ENCODE measurements at regions not wholly inside any gene's neighbourhood (a gene's known extent, or its start where the extent isn't known, plus 50 kb on each side); places are given as distances from the start of the nearest gene placed in this dataset.

DNA sequence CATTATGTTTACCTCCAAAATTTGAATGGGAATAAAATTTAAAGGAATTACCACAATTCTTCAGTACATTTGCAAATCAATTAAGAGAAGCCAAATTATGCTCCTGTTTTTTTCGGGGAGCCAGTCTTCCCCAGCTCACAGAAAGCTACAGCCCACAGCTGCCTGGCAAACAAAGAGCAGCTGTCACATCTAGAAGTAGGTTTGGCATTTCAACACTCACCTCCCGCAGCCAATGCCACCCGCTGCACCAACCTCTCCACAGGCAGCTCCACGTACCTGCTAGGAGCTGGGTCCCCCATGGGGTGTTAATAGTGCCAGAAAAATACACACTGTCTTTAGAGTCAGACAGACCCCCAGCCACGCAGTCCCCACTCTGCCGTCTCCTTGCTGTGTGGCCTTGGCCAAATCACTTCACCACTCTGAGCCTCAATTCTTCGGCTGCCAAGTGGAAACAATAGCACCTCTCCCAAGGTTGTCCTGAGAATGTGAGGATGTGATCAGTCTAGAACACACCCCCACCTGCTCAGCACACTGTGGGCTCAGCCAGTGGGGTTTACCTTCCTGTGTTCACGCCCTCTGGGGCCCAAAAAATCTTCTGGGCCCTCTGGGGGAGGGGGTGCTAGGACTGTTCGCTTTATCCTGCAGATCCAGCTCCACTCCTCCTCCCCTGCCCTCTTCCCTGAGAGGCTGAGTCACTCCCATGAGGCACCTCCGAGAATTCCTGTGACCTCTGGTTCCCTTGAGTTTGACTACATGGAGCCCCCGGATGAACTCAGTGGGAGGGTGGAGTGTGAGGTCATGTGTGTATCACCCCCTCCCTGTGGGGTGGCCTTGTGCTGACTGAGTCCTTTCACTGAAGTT, 204.3 kb upstream of the GRIK3 start:
- DNase-seq (ENCODE audit: low read depth in 2 of 3, low spot score in 1 of 3): no peak

DNA sequence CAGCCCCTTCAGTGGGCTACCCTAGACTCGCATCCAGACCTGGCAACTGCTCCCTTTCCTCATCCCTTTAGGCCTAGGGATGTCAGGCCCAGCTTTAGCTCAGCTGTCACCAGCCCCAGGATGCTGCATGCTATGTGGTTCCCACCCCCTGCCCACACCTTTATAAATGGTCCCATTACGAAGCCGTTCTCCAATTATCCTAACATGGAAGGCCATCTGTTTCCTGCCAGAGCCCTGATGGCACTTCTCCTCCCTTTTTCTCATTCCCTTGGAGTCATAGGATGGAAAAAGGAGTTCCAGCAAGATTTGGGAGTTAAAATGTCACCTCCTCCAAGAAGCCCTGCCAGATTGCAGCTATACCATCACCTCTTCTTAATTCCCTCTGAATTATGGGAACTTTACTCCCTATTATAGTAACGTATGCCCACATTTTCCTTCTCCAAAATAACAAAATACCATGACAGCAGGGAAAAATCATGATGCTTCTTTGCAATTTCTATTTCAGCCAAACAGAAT, 205.0 kb upstream of the GRIK3 start:
- no peak for DNase-seq (ENCODE audit: low read depth in 2 of 3, low spot score in 1 of 3)

DNA sequence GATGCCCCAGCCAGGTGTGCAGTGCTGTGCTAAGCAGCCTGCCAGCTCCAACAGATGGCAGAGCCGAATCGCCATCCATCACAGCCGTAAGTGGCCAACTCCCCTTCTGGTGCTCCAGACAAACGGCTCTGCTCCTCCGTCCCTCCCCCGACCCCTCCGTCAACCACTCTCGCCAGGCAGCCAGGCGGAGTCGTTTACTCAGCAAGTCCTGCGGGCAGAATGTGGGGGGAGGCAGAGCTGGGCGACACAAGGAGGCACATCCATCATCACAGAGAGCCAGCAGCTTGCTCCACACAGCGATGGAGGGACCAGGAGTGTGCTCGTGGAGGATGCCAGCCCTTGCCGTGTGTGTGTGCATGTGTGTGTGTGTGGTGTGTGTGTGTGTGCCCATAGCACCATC, 206.6 kb upstream of the GRIK3 start:
- no peak for DNase-seq (ENCODE audit: low read depth in 2 of 3, low spot score in 1 of 3)

DNA sequence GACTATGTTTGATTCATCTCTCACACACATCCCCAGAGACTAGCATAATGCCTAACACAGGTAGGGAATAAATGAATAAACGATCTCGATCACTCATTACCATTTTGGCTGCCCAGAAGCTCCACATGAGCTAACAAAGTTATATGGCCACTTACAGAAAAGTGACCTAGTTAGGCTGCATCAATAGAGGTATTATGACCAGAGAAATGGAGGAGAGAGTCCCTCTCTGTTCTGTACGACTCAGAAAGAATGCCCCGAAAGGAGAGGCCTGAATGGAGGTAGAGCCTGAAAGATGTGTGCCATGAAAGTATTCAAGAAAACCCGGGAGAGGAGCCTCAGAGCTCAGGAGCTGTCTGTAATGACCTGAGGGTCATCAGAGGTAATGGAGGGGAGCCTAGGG, 208.2 kb upstream of the GRIK3 start:
- no peak for DNase-seq (ENCODE audit: low read depth in 2 of 3, low spot score in 1 of 3)

DNA sequence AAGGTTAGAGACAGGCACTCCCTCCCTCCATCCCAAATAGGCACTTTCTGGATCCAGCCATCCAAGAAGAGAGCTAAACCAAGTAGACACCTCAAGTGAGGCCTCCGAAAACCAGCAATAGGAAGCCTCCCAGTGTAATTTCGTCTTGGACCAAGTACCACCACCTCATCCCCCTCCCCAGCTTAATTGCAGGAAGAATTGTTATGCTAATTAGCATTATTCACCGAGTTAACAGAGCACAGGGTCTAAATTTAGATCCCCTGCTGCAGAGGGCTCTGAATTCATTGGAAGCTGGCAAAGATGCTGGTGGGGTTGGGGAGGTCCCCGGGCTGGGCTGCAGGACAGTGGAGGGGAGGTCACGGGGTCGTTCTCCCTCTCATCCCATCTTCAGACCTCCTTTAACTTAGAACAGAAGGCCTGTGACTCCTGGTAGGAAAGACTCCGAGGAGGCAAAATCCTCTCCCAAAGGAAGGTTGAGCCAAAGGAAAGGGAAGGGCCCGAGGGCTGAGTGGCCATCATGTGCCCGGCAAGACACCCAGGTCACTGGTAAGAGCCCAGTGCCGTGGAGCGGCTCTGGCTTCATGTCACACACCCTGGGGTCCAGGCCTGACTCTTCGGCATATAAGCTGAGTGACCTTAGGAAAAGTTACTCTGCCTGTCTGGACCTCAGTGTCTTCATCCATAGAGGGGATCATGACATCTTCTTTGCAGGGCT, 209.2 kb upstream of the GRIK3 start:
- DNase-seq (ENCODE audit: low read depth in 2 of 3, low spot score in 1 of 3): no peak

DNA sequence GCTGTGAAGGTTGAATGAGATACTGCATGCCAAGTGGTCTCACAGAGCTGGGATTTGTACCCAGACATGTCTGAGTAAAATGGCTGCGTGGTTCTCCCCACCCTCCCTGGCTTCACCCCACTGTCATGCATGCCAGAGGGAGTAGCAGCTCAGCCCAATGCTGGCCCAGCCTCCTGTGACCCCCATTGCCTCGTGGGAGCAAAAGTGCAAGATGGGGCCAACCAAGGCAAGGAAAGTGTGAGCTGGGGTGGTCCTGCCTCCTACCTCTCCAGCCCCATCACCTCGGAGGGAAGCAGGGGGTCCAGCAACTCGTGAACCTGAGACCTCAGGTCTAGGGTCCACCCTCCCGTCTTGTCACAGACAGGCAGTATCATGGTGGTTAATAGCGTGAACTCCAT, 209.8 kb upstream of the GRIK3 start:
- no peak for DNase-seq (ENCODE audit: low read depth in 2 of 3, low spot score in 1 of 3)

DNA sequence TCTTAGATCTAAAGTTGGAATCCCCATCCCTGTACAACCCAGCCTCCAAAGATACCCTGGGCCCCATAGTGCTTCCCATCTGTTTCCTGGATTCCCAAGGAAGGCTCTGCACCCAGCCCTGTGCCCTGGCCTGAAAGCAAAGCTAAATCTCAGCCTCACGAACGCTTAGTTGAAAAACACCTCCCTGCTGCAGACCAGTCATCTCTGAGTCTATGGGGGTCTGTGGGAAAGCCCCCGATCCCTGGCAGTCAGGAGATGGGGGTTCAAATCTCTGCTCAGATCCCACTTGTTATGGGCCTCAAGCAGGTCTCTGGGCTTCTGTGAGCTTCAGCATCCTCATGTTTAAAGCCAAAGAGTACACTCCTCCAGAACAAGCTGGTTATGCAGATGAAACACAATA, 210.5 kb upstream of the GRIK3 start:
- no peak for DNase-seq (ENCODE audit: low read depth in 2 of 3, low spot score in 1 of 3)

DNA sequence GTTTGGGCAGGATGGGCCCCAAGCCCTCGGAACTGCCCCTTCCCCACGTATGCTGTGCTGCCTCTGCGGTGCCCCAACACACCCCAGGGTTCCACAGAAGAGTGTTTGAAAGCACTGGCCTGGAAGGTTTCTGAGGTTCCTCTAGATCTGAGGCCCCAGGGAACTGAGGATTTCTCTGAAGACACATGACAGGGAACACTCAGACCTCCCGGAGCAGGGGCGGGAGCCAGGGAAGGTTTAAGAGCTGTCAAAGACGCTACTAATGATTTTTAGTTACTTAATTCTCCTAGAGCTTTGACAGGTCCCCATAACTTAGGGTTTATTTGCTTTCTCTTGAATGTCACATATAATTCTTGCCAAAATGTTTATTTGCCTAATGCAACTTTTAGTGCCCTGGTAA, 212.3 kb upstream of the GRIK3 start:
- DNase-seq (ENCODE audit: low read depth in 2 of 3, low spot score in 1 of 3): no peak

DNA sequence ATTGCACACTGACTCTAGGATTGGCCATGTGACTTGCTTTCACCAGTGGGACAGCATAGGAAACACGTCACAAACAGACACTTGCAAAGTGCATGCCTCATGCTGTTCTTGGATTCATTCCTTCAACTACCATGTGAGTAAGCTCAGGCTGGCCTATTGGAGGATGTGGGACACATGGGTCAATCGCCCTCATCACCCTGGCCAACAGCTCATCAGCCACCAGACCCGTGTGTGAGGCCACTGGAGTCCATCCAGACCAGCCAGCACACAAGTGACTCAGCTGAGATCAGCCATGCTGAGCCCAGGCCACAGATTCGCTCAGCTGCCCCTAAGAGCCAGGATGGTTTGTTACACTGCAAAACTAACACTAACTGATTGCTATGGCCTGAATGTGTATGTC, 216.1 kb upstream of the GRIK3 start:
- DNase-seq (ENCODE audit: low read depth in 2 of 3, low spot score in 1 of 3): no peak

DNA sequence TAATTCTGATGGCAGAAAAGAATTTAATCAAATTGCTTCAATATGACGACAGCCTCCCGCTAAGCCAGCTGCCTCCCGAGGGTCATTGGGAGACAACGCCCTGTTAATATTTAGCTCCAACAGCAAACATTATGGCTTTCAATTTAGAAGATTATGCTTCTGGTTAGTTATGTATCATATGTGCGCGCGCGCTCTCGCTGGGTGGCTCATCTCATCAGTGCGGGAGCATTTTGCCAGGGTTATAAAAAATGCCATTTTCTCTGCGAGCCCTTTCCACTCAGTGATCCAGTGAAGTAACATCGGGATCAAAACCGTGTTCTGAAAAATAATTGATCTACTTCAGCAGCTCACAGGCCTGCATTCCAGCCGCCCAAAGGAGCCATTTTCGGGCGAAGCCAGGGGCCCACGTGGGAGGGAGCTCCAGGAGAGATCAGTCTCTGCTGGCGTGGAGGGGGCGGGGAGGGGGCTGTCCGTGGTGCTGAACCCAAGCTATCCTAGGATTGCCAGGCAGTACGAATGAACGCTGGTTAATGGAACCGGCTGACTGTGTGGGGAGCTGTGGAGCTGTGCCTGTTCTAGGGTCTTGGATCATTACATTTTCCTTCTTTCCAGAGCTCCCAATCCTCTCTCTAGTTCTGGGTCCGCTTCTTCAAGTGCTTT, 219.1 kb upstream of the ZC3H12A start:
- DNase-seq (ENCODE audit: low read depth in 2 of 3, low spot score in 1 of 3): peak in 1 of 3 donors; percentile 4

DNA sequence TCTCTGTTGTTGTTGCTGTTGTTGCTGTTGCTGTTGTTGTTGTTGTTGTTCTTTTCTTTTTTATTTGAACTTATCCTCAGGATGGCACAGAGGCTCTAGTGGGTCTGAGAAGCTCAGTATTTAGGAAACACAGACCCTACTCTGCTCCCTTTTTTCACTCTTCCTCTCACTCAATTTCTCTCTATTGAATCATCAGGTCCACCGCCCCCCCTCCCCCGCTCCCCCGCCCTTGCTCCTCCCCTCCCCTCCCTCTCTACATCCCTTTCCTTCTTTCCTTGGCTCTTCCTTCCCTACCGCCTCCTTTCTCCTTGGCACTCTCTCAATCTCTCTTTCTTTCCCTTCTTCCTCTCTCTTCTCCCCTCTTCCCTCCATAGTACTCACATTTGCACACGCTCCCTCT, 218.5 kb upstream of the ZC3H12A start:
- DNase-seq (ENCODE audit: low read depth in 2 of 3, low spot score in 1 of 3): no peak

DNA sequence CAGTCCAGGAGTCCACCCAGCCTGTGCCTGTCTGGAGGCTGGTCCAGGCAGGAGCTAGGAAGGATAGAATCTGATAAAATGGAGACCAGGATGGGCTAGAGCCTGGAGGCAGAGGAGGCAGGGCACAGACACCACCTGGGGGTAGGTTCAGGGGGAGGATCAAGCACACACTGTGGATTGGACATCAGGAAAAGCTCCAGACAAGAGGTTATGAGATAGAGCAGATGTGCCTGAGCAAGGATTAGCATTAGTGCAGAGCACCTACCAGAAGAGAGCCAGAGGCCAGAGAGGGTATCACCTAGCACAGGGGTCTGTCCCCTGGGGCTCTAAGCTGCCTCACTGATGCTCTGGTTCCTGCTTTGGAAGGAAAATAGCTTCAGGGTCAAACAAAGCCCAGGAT, 216.7 kb upstream of the ZC3H12A start:
- DNase-seq (ENCODE audit: low read depth in 2 of 3, low spot score in 1 of 3): no peak

DNA sequence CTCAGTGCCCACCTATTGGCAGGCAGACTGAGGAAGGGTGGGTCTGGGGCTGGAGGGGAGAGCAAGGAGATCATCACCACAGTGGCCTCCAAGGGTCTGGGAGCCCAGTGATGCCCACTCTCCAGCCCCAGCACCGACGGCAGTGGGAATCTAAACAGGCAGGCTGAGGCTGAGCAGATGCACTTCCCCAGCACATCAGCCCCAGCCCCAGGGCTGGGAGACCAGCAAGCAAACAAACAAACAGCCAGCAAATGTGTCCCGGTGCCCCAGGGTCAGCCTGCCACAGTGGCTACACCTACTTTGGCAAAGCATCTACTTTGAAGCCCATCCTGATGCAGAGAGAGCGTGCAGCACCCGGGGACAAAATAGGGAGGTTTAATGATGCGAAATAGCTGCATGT, 216.3 kb upstream of the ZC3H12A start:
- no peak for DNase-seq (ENCODE audit: low read depth in 2 of 3, low spot score in 1 of 3)

DNA sequence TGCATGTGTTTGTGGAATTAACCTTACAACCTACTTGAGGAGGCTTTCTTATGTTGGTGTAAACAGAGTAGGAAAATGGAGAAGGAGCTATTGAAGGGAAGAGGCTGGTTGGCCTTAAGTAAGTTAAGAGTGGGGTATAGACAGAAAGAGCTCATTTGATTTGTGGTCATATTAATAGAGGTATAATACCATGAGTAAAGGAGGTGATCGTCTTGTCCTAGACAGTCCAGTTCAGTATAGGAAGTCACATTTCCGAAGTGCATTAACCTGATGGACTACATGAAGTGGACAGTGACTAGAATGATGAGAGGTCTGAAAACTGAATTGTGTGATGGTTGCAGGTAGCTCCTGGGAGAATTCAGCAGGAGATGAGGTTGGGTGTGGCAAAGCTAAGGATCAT, 215.4 kb upstream of the ZC3H12A start:
- DNase-seq (ENCODE audit: low read depth in 2 of 3, low spot score in 1 of 3): no peak

DNA sequence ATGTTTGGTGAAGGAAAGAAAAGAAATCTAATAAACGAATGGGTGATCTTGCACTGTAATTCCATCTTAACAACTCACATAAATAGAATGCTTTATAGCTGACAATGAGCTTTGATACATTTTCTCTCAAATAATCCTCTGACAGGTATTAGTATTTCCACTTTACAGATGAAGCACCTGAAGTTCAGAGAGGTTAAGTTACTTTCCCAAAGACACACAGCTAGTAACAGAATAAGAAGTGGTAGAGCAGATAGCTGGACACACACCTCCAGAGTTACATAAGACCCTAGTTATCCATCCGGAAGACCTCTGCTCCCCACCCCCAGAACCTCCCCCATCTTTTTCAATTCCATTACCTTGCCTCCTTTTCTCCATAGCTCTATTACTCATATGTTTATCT, 213.3 kb upstream of the ZC3H12A start:
- no peak for DNase-seq (ENCODE audit: low read depth in 2 of 3, low spot score in 1 of 3)

DNA sequence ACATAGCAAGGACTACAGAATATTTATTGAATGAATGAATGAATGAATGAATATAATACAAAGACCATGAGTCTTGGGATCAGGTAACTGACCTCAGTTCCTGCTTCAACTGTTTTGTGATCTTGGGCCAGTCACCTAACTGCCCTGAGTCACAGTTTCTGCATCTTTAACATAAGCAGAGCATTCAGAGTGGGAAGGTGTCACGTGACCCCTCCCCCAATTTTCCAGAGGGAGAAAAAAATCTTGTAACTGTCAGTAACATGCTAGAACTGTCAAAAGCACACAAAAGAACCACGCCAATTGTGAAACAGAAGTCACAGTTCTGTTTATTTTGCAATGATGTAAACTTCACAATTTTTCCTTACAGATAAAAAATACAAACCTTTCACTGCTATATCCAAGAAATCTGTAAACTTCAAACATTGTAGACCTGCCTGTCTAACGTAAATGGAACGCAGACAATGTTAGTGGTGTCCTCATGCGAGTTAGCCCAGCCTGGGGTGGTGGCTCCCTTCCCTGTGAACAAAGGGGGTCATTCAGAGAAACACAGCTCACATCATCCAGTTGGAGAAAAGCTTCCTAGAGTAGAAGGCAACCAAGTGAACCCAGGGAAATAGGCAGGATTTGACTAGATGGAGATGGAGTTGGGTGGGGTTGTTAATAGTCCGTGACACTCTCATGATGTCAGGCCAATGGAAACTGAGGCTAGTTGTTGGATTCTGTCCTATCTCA, 211.8 kb upstream of the ZC3H12A start:
- DNase-seq (ENCODE audit: low read depth in 2 of 3, low spot score in 1 of 3): no peak

DNA sequence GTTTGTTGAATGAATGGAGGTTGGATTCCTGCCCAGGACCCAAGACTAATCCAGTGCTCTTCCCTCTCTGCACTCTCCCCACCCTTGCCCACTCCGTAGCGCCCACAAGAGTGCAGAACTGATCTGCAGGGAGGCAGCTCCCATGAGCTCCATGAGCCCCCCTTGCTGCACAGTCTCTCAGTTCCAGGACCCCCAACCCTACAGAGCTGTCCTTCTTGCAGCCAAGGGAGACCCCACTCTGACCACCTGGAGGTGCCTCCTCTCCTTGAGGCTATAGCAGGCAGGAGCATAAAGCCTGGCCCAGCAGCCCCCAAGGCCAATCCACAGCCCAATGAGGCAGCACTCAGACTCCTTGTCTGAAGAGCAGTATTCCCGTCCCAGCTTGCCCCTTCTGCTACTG, 209.2 kb upstream of the ZC3H12A start:
- no peak for DNase-seq (ENCODE audit: low read depth in 2 of 3, low spot score in 1 of 3)

DNA sequence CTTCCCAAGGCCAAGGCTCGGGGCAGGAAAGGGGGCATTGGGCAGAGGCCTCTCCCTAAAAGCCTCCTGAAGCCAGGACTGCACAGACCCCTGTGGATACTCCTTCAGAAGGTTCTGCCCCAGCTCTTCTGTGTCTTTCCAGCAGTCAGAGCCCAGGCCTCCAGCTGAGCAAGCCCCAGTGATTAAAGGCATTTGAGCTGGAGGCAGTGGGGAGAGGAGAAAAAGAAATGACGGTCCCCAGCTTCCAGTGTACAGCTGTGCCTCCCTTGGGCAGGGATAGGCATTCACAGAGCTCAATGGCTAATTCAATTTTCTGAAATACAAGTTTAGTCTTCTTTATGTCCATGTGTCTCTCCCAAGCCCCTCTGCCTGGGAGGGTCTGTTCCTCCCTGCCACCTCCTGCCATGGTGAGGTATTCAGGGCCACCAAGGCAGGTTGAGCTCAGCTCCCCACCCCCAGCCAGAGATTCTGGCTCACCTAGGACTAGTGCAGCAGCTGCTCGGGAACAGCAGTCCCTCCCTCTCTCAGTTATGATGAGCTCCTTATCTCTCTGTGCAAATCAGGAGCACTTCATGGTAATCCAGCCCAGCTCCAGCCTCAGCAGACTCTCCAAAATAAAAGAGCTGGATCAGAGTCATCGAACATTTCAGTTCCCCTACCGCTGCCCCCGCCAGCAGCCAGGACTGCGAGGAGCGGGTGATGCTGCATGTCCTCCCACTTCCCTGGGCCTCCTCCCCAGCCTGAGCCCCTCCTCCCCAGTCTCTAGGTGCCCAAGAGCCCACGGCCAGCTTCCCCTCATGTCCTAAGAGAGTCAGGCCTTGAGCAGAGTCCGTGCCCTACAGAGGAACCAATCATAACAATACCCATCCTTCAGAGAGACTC, 208.4 kb upstream of the ZC3H12A start:
- DNase-seq (ENCODE audit: low read depth in 2 of 3, low spot score in 1 of 3): no peak

DNA sequence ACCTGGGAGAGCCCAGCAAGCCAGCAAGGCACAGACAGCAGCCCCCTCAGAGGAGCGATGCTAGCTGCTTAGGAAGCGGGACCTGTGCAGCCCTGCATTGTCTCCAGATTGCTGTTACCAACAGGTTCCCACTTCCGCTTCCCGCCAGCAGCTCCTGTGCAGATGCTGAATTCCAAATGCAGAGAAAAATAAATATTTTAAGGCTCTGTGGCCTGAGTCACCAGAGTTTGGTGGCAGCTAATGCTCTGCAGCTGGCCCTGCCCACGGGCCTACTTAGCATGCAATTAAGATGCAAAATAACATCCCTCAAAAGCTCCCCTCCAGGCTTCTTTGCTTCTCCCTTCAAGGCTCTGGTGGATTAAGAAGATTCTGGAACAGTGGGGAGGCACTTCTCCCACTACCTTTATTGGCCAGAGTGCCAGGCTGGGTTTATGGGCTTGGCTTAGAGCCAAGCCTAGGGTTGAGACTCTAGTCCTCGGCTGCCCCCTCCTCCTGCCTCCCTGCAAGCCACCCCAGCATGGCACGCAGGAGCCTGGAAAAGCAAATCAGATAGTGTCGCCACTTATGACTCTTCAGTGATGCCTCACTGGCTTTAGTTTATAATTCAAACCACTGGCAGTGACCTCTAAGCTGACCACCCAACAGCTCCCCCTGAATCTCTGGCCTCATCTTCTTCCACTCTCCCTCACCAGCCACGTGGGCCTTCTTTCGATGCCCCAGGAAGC, 207.1 kb upstream of the ZC3H12A start:
- DNase-seq (ENCODE audit: low read depth in 2 of 3, low spot score in 1 of 3): no peak

DNA sequence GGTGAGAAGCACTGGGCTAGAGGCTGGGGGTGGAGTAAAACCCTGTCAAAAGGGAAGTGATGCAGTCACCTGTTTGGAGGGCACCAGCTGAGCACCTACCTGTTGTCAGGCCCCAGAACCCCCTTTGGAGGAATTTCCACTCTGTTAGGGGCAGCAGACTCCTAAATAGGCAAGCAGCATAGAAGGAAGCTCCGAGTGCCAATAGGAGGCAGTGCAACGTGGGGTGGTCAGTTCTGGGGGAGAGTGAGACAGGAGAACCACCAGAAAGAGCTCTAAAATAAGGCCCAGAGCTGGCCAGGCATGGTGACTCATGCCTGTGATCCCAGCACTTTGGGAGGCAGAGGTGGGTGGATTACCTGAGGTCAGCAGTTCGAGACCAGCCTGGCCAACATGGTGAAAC, 203.7 kb upstream of the ZC3H12A start:
- DNase-seq (ENCODE audit: low read depth in 2 of 3, low spot score in 1 of 3): no peak
